22Rv1 (cell line): ENCODE measurements at regions not wholly inside any gene's neighbourhood (a gene's known extent, or its start where the extent isn't known, plus 50 kb on each side); places are given as distances from the start of the nearest gene placed in this dataset.

Source experiments
- ZFX ChIP-seq: fragments of 450-650 bp; IDR thresholded peaks from 2 replicates; pipeline ENCODE4 v1.6.1; 2017; ENCODE audit warnings: antibody characterized with exemption, borderline replicate concordance
- TF ChIP-seq, protein P1 (sequence below): fragments of 450-650 bp; IDR thresholded peaks from 2 replicates; pipeline ENCODE4 v1.5.1; 2017; ENCODE audit warnings: mild to moderate bottlenecking

GRCh38 chr14:37899365-37899764, 303.9 kb downstream of the TTC6 start:
- TF ChIP-seq, protein P1, sequence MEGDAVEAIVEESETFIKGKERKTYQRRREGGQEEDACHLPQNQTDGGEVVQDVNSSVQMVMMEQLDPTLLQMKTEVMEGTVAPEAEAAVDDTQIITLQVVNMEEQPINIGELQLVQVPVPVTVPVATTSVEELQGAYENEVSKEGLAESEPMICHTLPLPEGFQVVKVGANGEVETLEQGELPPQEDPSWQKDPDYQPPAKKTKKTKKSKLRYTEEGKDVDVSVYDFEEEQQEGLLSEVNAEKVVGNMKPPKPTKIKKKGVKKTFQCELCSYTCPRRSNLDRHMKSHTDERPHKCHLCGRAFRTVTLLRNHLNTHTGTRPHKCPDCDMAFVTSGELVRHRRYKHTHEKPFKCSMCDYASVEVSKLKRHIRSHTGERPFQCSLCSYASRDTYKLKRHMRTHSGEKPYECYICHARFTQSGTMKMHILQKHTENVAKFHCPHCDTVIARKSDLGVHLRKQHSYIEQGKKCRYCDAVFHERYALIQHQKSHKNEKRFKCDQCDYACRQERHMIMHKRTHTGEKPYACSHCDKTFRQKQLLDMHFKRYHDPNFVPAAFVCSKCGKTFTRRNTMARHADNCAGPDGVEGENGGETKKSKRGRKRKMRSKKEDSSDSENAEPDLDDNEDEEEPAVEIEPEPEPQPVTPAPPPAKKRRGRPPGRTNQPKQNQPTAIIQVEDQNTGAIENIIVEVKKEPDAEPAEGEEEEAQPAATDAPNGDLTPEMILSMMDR: no peak
- no peak for TF ChIP-seq ZFX
